ENCODE measurements at regions not wholly inside any gene's neighbourhood (a gene's known extent, or its start where the extent isn't known, plus 50 kb on each side); places are given as distances from the start of the nearest gene placed in this dataset.

- TF ChIP-seq, protein P1, sequence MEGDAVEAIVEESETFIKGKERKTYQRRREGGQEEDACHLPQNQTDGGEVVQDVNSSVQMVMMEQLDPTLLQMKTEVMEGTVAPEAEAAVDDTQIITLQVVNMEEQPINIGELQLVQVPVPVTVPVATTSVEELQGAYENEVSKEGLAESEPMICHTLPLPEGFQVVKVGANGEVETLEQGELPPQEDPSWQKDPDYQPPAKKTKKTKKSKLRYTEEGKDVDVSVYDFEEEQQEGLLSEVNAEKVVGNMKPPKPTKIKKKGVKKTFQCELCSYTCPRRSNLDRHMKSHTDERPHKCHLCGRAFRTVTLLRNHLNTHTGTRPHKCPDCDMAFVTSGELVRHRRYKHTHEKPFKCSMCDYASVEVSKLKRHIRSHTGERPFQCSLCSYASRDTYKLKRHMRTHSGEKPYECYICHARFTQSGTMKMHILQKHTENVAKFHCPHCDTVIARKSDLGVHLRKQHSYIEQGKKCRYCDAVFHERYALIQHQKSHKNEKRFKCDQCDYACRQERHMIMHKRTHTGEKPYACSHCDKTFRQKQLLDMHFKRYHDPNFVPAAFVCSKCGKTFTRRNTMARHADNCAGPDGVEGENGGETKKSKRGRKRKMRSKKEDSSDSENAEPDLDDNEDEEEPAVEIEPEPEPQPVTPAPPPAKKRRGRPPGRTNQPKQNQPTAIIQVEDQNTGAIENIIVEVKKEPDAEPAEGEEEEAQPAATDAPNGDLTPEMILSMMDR (conservative IDR thresholded peaks at IDR 0.05; ENCODE audit: low read depth, low read length): no peak
- no peak for TF ChIP-seq MAZ (IDR thresholded peaks at IDR 0.05; ENCODE audit: borderline replicate concordance, low read depth, low read length)
- TF ChIP-seq MXI1 (IDR thresholded peaks at IDR 0.05; ENCODE audit: borderline replicate concordance, low read depth, low read length): no peak
- TF ChIP-seq CEBPB (IDR thresholded peaks at IDR 0.05; ENCODE audit: low read depth, low read length): no peak
- TF ChIP-seq MAFK (IDR thresholded peaks at IDR 0.05; ENCODE audit: low read depth, low read length): no peak
- no peak for TF ChIP-seq POLR2A (IDR thresholded peaks at IDR 0.05; ENCODE audit: low read depth, low read length)
- TF ChIP-seq RFX5 (IDR thresholded peaks at IDR 0.05; ENCODE audit: low read depth, low read length): no peak
- no peak for TF ChIP-seq SMC3 (IDR thresholded peaks at IDR 0.05; ENCODE audit: low read depth, low read length)
- TF ChIP-seq USF2 (IDR thresholded peaks at IDR 0.05; ENCODE audit: low read depth, low read length): no peak
- no peak for TF ChIP-seq CHD1 (IDR thresholded peaks at IDR 0.05; ENCODE audit: low read depth, low read length)
- TF ChIP-seq RAD21 (IDR thresholded peaks at IDR 0.05; ENCODE audit: low read length): no peak
- TF ChIP-seq BHLHE40 (IDR thresholded peaks at IDR 0.05; ENCODE audit: low read depth, low read length): no peak
These were observed 246.7 kb upstream of the GULP1 start for GRCh38 chr2:188045016-188045415.
